ENCODE measurements at regions not wholly inside any gene's neighbourhood (a gene's known extent, or its start where the extent isn't known, plus 50 kb on each side); places are given as distances from the start of the nearest gene placed in this dataset.

GRCh38 chr4:29540439-29541102 is 1179.6 kb upstream of the PCDH7 start:
- Histone ChIP-seq H3K4me3 (no peak overlapping the region), H2AFZ (no peak overlapping the region), H3K4me2 (no peak overlapping the region), H3K27me3 (ENCODE audit: insufficient read depth, low read depth) (no peaks in the 10 kb centered on the region), H3K27ac (no peak overlapping the region), H3K9me3 (ENCODE audit: insufficient read depth, low read depth) (no peaks in the 10 kb centered on the region), H3K79me2 (ENCODE audit: low read depth) (no peaks in the 10 kb centered on the region), H3K36me3 (ENCODE audit: low read depth) (no peaks in the 10 kb centered on the region), H3K9me2 (ENCODE audit: insufficient read depth) (no peaks in the 10 kb centered on the region), H3K4me1 (replicated peaks; ENCODE audit: insufficient read depth) (no peaks in the 10 kb centered on the region), H4K20me1 (ENCODE audit: insufficient read depth) (no peaks in the 10 kb centered on the region), H3F3A (ENCODE audit: insufficient read depth, low read depth) (no peaks in the 10 kb centered on the region)
- DNase-seq: no peak
- no peak for TF ChIP-seq EZH2 (IDR thresholded peaks at IDR 0.05; ENCODE audit: low read depth)
- ChIA-PET POLR2A (ENCODE audit: unreplicated experiment) (no interaction called here), CTCF (no interaction called here)
- BruUV-seq (replicated peaks): no TSS peak
- intact Hi-C loops (cut with micrococcal nuclease; ENCODE audit: unreplicated experiment): no loop called here

- Histone ChIP-seq H3K27ac (no peak overlapping the region), H2AFZ (no peak overlapping the region), H3K27me3 (ENCODE audit: insufficient read depth, low read depth) (no peaks in the 10 kb centered on the region), H3K9me2 (ENCODE audit: insufficient read depth) (no peaks in the 10 kb centered on the region), H4K20me1 (ENCODE audit: insufficient read depth) (no peaks in the 10 kb centered on the region), H3F3A (ENCODE audit: insufficient read depth, low read depth) (no peaks in the 10 kb centered on the region), H3K4me1 (replicated peaks; ENCODE audit: insufficient read depth) (no peaks in the 10 kb centered on the region), H3K36me3 (ENCODE audit: low read depth) (no peaks in the 10 kb centered on the region), H3K4me2 (no peak overlapping the region), H3K9me3 (ENCODE audit: insufficient read depth, low read depth) (no peaks in the 10 kb centered on the region), H3K4me3 (no peak overlapping the region), H3K79me2 (ENCODE audit: low read depth) (no peaks in the 10 kb centered on the region)
- intact Hi-C loops (cut with micrococcal nuclease; ENCODE audit: unreplicated experiment): no loop called here
- TF ChIP-seq CTCF (conservative IDR thresholded peaks at IDR 0.05) (no peak), EZH2 (IDR thresholded peaks at IDR 0.05; ENCODE audit: low read depth) (no peak)
- DNase-seq: no peak
- POLR2A ChIA-PET (ENCODE audit: unreplicated experiment): interaction anchor here (0.6 kb wide), 1 partner anchor 770 kb away, joined by 3 read pairs; no protein-coding TSS in a partner anchor
- no TSS peak for BruUV-seq (replicated peaks)
- CTCF ChIA-PET: no interaction called here
These were observed 1178.4 kb upstream of the PCDH7 start for GRCh38 chr4:29541757-29542156.

- DNase-seq: no peak
- CTCF ChIA-PET: no interaction called here
- no peak overlapping the region for H3K4me2 ChIP-seq
- POLR2A ChIA-PET (ENCODE audit: unreplicated experiment): no interaction called here
- H3K27me3 ChIP-seq (ENCODE audit: insufficient read depth, low read depth): no peaks in the 10 kb centered on the region
- no peaks in the 10 kb centered on the region for H3K36me3 ChIP-seq (ENCODE audit: low read depth)
- H3K4me1 ChIP-seq (replicated peaks; ENCODE audit: insufficient read depth): no peaks in the 10 kb centered on the region
- H3K9me3 ChIP-seq (ENCODE audit: insufficient read depth, low read depth): no peaks in the 10 kb centered on the region
- H3K79me2 ChIP-seq (ENCODE audit: low read depth): no peaks in the 10 kb centered on the region
- H3K4me3 ChIP-seq: no peak overlapping the region
- intact Hi-C loops (cut with micrococcal nuclease; ENCODE audit: unreplicated experiment): no loop called here
- no peaks in the 10 kb centered on the region for H4K20me1 ChIP-seq (ENCODE audit: insufficient read depth)
- H3K9me2 ChIP-seq (ENCODE audit: insufficient read depth): no peaks in the 10 kb centered on the region
- H3K27ac ChIP-seq: no peak overlapping the region
- no peak overlapping the region for H2AFZ ChIP-seq
- TF ChIP-seq EZH2 (IDR thresholded peaks at IDR 0.05; ENCODE audit: low read depth) (no peak), CTCF (conservative IDR thresholded peaks at IDR 0.05) (no peak)
- BruUV-seq (replicated peaks): no TSS peak
- no peaks in the 10 kb centered on the region for H3F3A ChIP-seq (ENCODE audit: insufficient read depth, low read depth)
These were observed 1170.8 kb upstream of the PCDH7 start for GRCh38 chr4:29549342-29549741.

- Histone ChIP-seq H4K20me1 (ENCODE audit: insufficient read depth) (no peaks in the 10 kb centered on the region), H3K9me3 (ENCODE audit: insufficient read depth, low read depth) (no peaks in the 10 kb centered on the region), H2AFZ (no peak overlapping the region), H3K4me1 (replicated peaks; ENCODE audit: insufficient read depth) (no peaks in the 10 kb centered on the region), H3K27me3 (ENCODE audit: insufficient read depth, low read depth) (no peaks in the 10 kb centered on the region), H3K79me2 (ENCODE audit: low read depth) (no peaks in the 10 kb centered on the region), H3K4me3 (no peak overlapping the region), H3K9me2 (ENCODE audit: insufficient read depth) (no peaks in the 10 kb centered on the region), H3K4me2 (no peak overlapping the region), H3K36me3 (ENCODE audit: low read depth) (no peaks in the 10 kb centered on the region), H3F3A (ENCODE audit: insufficient read depth, low read depth) (no peaks in the 10 kb centered on the region), H3K27ac (no peak overlapping the region)
- ChIA-PET POLR2A (ENCODE audit: unreplicated experiment) (no interaction called here), CTCF (no interaction called here)
- TF ChIP-seq CTCF (conservative IDR thresholded peaks at IDR 0.05): no peak
- no peak for TF ChIP-seq EZH2 (IDR thresholded peaks at IDR 0.05; ENCODE audit: low read depth)
- no peak for DNase-seq
- intact Hi-C loops (cut with micrococcal nuclease; ENCODE audit: unreplicated experiment): no loop called here
- no TSS peak for BruUV-seq (replicated peaks)
These were observed 1168.3 kb upstream of the PCDH7 start for GRCh38 chr4:29551821-29552220.
